GM13977 (cell line): ENCODE measurements at regions not wholly inside any gene's neighbourhood (a gene's known extent, or its start where the extent isn't known, plus 50 kb on each side); places are given as distances from the start of the nearest gene placed in this dataset.

ENCODE experiments used
- DNase-seq: peaks from one replicate; pipeline ENCODE4 v3.0.0; 2012; ENCODE audit warnings: low spot score
- in situ Hi-C: fragments of 300-500 bp; cut with MboI; formaldehyde crosslinking; loops from one replicate; pipeline ENCODE4 v1.12.0; 2022; ENCODE audit warnings: low sequenced_read_pairs, low pct_unique_long_range_greater_than_20kb, mixed read lengths, inconsistent platforms; ENCODE audit not compliant: unreplicated experiment
- TF ChIP-seq, protein P1 (sequence below): IDR thresholded peaks from 2 replicates; pipeline ENCODE4 v1.5.1; 2012; ENCODE audit warnings: mild to moderate bottlenecking, control low read depth; ENCODE audit not compliant: insufficient read depth; ENCODE audit errors: extremely low read depth, missing control alignments

DNA sequence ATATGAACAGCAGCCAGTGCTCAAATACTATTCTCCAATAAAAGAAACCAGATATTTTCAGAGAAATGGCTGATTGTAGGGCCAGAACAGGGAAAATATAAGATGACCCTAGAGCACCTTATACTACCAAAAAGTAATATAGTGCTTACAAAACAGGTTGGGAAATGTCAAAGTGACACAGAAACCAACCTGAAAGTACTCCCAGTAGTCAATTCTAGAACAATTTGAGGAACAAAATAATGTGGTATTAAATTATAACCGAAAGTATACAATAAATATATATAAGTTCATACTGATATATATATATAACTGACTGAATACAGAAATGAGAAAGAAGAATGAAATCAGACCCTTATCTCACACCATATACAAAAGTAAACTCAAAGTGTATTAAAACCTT lies 657.2 kb upstream of the PHF14 start:
- TF ChIP-seq, protein P1, sequence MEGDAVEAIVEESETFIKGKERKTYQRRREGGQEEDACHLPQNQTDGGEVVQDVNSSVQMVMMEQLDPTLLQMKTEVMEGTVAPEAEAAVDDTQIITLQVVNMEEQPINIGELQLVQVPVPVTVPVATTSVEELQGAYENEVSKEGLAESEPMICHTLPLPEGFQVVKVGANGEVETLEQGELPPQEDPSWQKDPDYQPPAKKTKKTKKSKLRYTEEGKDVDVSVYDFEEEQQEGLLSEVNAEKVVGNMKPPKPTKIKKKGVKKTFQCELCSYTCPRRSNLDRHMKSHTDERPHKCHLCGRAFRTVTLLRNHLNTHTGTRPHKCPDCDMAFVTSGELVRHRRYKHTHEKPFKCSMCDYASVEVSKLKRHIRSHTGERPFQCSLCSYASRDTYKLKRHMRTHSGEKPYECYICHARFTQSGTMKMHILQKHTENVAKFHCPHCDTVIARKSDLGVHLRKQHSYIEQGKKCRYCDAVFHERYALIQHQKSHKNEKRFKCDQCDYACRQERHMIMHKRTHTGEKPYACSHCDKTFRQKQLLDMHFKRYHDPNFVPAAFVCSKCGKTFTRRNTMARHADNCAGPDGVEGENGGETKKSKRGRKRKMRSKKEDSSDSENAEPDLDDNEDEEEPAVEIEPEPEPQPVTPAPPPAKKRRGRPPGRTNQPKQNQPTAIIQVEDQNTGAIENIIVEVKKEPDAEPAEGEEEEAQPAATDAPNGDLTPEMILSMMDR = no peak
- no peak for DNase-seq
- in situ Hi-C loops = no loop called here

- in situ Hi-C loops = no loop called here
- DNase-seq = no peak
- TF ChIP-seq, protein P1 = no peak
Observed at GRCh38 chr7:10325395-10325794, 648.3 kb upstream of the PHF14 start.

DNA sequence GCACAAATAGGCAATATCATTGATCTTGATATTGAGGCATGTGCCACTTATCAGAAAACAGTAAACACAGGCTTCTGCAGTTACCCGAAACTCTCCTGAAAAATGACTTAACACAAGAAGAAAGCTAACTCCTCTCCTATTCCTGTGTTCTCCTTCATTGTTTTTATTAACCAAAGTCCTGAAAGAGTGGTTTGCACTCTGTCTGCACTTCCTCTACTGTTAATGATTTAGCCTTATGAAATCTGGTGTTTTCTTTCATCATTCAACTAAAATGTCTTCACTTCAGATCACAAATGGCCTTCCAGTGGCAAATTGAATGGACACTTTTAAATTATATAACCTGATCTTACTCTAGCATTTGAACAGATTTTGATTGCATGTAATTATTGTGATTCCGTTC lies 630.6 kb upstream of the PHF14 start:
- no peak for DNase-seq
- in situ Hi-C loops = no loop called here
- TF ChIP-seq, protein P1 = no peak

GRCh38 chr7:10346032-10346431 lies 627.6 kb upstream of the PHF14 start:
- in situ Hi-C loops = no loop called here
- DNase-seq = no peak
- TF ChIP-seq, protein P1 = no peak

- DNase-seq = no peak
- TF ChIP-seq, protein P1 = no peak
- in situ Hi-C loops = no loop called here
Observed at GRCh38 chr7:10355816-10356215, 617.9 kb upstream of the PHF14 start.

DNA sequence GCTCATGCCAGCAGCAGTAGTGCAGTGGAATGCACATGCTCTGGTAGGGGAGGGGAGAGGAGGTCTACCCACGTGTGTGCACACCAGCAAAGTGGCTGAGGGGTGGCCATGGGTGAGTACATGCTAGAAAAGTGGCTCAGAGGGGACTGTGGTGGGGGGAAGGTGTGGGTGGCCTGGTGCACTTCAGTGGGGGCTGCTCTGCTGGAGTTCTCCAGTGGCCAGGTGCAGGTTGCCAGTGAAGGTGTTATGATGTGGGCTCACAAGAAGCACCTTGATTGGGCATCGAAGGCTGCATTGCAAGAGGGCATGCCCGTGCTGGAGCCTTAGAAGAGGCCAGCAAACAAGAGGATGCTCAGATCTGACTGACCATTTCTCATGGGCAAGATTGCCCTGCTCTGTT lies 613.6 kb upstream of the PHF14 start:
- TF ChIP-seq, protein P1 = no peak
- no peak for DNase-seq
- in situ Hi-C loops = no loop called here

DNA sequence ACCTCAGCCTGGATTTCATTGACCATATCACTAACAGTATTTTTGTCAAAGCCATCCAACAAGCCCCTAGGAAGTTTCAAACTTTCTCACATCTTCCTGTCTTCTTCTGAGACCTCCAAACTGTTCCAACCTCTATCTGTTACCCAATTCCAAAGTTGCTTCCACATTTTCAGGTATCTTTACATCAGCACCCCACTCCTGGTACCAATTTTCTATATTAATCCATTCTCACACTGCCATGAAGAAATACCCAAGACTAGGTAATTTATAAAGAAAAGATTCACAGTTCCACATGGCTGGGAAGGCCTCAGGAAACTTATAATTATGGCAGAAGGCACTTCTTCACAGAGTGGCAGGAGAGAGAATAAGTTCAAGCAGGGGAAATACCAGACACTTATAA lies 571.9 kb upstream of the PHF14 start:
- in situ Hi-C loops = no loop called here
- no peak for DNase-seq
- TF ChIP-seq, protein P1 = no peak
